GM12874 (cell line): ENCODE measurements at regions not wholly inside any gene's neighbourhood (a gene's known extent, or its start where the extent isn't known, plus 50 kb on each side); places are given as distances from the start of the nearest gene placed in this dataset.

Experiments
- TF ChIP-seq, protein P1 (sequence below): IDR thresholded peaks from 2 replicates; pipeline ENCODE4 v1.5.1; 2011; ENCODE audit warnings: low read depth, mild to moderate bottlenecking, control low read depth, low read length, moderate library complexity; ENCODE audit not compliant: insufficient read depth

DNA sequence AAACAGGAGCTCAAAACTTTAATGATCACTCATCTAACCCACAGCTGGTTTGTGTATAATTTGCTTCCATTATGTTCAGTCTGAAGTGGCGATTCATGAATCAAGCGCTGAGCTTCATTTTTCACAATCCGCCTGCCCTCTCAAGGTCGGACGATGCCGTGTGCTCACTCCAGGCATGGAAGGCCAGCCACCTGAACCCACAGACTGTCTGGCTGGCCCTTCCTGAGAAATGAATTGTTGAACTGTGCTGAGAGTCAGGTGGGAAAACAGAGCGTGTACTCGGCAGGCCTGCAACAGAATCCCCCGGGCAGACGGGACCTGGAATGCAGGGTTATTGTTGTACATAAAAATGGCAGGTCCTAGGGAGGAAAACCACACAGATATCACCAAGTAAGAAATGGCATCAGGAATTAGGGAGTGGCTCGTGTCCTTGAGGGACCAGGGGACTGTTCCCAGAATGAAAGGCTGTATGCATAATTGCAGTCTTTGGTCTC, 375.7 kb downstream of the IRX2 start:
- TF ChIP-seq, protein P1, sequence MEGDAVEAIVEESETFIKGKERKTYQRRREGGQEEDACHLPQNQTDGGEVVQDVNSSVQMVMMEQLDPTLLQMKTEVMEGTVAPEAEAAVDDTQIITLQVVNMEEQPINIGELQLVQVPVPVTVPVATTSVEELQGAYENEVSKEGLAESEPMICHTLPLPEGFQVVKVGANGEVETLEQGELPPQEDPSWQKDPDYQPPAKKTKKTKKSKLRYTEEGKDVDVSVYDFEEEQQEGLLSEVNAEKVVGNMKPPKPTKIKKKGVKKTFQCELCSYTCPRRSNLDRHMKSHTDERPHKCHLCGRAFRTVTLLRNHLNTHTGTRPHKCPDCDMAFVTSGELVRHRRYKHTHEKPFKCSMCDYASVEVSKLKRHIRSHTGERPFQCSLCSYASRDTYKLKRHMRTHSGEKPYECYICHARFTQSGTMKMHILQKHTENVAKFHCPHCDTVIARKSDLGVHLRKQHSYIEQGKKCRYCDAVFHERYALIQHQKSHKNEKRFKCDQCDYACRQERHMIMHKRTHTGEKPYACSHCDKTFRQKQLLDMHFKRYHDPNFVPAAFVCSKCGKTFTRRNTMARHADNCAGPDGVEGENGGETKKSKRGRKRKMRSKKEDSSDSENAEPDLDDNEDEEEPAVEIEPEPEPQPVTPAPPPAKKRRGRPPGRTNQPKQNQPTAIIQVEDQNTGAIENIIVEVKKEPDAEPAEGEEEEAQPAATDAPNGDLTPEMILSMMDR, result no peak

DNA sequence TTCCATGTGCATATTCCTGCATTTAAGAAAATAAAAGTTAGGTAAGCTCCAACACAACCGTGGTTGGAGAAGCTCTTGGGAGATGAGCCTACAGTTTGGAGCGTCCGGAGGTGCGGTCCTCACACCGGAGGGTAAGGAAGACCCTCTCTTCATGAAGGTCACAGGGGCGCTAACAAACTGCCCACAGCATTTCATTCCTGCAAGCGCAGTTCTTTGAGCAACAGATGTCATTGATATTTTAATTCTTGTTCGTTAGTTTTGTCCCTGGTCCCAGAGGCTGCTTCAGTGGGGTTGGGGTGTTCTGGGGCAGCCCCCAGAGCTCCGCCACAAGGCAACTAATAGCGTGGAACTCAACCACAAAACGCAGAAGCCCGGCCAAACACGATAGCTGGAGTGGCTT, 376.2 kb downstream of the IRX2 start:
- TF ChIP-seq, protein P1, result no peak

DNA sequence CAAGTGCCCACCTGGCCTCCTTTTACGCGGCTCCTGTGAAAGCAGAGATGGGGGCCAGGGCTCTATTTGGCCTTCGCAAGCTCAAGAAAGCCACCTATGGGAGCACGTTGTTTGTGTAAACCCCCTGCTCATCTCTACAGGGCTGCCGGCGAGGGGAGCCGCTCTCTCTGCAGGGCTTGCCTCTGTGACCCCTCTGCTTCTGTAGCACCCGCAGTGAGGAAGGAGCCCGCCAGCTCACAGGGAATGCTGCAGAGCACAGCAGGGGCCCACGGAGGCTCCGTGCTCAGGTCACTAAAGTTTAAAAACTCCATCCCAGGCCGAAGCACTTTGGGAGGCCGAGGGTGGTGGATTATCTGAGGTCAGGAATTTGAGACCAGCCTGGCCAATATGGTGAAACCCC, 376.8 kb downstream of the IRX2 start:
- TF ChIP-seq, protein P1, result no peak

DNA sequence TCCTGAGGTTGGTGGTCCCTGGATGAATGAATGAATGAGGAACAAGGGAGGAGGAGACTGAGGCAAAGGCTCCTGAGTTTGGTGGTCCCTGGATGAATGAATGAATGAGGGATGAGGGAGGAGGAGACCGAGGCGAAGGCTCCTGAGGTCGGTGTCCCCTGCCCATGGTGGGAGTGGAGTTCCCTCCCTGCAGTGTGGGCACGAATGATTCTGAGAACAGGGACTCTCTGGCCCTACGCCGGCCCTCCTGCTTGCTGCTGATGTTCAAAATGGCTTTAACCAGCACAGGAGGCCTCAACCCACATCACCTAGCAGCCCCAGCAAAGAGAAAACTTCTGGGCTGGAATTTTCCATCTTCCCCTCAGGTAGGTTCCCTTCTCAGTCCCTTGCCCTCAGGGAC, 377.8 kb downstream of the IRX2 start:
- TF ChIP-seq, protein P1, result no peak

DNA sequence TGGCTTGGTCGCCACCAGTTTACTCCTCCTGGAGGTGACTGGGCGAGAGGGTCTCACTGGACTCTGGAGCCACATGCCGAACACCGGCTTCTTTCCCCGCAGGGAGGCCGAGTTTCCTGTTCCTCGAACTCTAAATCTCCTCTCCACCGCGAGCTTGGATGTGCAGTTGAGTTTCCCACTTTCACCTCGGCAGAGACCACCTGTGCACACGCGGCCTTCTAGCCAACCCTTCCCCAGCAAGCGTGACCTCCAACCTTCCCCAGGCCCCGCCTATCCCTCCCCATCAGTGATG, 380.1 kb downstream of the IRX2 start:
- TF ChIP-seq, protein P1, result no peak

DNA sequence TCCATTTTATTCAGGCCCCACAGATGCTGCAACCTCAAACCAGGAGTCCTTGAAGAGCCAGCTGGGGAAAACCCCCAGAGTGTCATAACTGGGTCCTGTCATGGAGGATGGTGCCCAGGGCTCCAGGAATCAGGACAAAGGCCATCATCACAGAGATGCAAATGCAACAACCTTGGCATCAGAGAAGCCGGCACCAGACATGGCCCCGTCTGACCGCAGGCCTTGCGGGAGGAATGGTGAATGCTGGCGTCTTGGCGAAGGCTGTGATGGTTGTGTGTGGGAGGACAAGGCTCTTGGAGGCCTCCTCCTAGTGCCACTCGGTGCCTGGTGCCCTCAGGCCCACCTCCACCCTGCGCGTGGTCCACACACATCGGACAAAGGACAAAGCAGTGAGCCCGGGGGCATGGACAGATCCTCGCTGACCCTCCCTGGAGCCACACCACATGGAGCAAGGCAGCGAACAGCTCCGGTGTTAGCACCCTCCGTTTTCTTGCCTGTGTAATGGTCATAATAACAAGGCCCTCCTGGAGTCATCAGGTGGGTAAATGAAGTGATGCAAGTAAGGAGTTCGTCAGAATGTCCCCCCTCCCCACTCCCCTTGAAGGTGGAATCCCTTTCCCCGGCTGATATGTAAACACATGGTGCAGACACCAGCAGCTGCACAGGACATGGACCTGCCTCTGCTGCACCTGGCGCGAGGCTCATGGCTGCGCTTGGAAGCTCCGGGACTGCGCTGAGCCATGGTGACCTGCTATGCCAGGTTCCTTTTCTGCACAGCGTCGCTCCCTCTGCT, 380.7 kb downstream of the IRX2 start:
- TF ChIP-seq, protein P1, result no peak

DNA sequence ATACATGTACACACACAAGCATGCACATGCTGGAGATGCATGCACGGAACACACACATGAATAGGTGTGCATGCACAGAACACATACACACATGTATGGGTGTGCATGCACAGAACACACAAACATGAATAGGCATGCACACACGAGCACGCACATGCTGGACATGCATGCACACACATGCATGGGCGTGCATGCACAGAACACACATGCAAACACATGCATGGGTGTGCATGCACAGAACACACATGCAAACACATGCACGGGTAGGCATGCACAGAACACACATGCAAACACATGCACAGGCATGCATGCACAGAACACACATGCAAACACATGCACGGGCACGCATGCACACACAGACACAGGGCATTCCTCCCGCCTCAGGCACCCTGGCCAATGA, 382.3 kb downstream of the IRX2 start:
- TF ChIP-seq, protein P1, result no peak
